ENCODE measurements at regions not wholly inside any gene's neighbourhood (a gene's known extent, or its start where the extent isn't known, plus 50 kb on each side); places are given as distances from the start of the nearest gene placed in this dataset.

GRCh38 chr6:19934996-19935591, 97.9 kb downstream of the ID4 start:
- no peak overlapping the region for H3K4me3 ChIP-seq (ENCODE audit: insufficient read depth, low read depth, low read length)
- H3K4ac ChIP-seq (ENCODE audit: low read depth, low read length): no peak overlapping the region
- no peak for TF ChIP-seq CTCF (conservative IDR thresholded peaks at IDR 0.05; ENCODE audit: low read depth, low read length)
- no peak for TF ChIP-seq SMC3 (IDR thresholded peaks at IDR 0.05; ENCODE audit: low read depth, low read length)
- no peak for TF ChIP-seq NFE2L2 (IDR thresholded peaks at IDR 0.05; ENCODE audit: low read depth, low read length)
- TF ChIP-seq RCOR1 (IDR thresholded peaks at IDR 0.05; ENCODE audit: insufficient replicate concordance, low read length): no peak
- no peak for TF ChIP-seq ELK1 (IDR thresholded peaks at IDR 0.05; ENCODE audit: borderline replicate concordance, low read depth, low read length)
- no peak for TF ChIP-seq MAFK (IDR thresholded peaks at IDR 0.05; ENCODE audit: low read depth, low read length)
- no peak for TF ChIP-seq CHD1 (IDR thresholded peaks at IDR 0.05; ENCODE audit: low read depth, low read length)
- no peak for TF ChIP-seq POLR2A (IDR thresholded peaks at IDR 0.05; ENCODE audit: low read depth, low read length)
- TF ChIP-seq FOS (IDR thresholded peaks at IDR 0.05; ENCODE audit: low read depth, low read length): no peak
- no peak overlapping the region for H3K23ac ChIP-seq (ENCODE audit: low read depth, low read length)
- no peak overlapping the region for H3K4me2 ChIP-seq (ENCODE audit: low read depth, low read length)
- dilution Hi-C loops (cut with HindIII; ENCODE audit: low sequenced_read_pairs, unreplicated experiment): no loop called here
- WGBS, 2 experiments (ENCODE audit: extremely low coverage in 2 of 2, insufficient read length in 1 of 2): no CpG with 5 or more reads among the region's 5 CpGs
- H2BK120ac ChIP-seq (ENCODE audit: low read depth, low read length): no peak overlapping the region
- ATAC-seq (ENCODE audit: low read depth) (no peak), DNase-seq (no peak)
- no peak overlapping the region for H3K9ac ChIP-seq (ENCODE audit: low read depth, low read length)
- in situ Hi-C loops (cut with MboI; ENCODE audit: low sequenced_read_pairs): no loop called here
- H3K18ac ChIP-seq (ENCODE audit: low read depth, low read length): no peak overlapping the region
- no peak overlapping the region for H2BK20ac ChIP-seq (ENCODE audit: low read depth, low read length)
- no peaks in the 10 kb centered on the region for H3K4me1 ChIP-seq (ENCODE audit: control insufficient read depth, insufficient read depth, low read length)
- no peaks in the 10 kb centered on the region for H3K9me1 ChIP-seq (ENCODE audit: insufficient read depth, low read length)
- H4K91ac ChIP-seq (ENCODE audit: insufficient read depth, low read depth, low read length): no peak overlapping the region
- H2AFZ ChIP-seq (replicated peaks; ENCODE audit: low read length, poor library complexity): no peak overlapping the region
- no peak overlapping the region for H2AK5ac ChIP-seq (ENCODE audit: low read depth, low read length)
- POLR2A ChIA-PET (ENCODE audit: unreplicated experiment): no interaction called here
- intact Hi-C loops (cut with micrococcal nuclease): no loop called here
- no peak overlapping the region for H2BK15ac ChIP-seq (ENCODE audit: low read depth, low read length)
- H2BK5ac ChIP-seq (ENCODE audit: low read depth, low read length, poor library complexity, severe bottlenecking): no peak overlapping the region
- H3K36me3 ChIP-seq (ENCODE audit: control insufficient read depth, insufficient read depth, low read length): no peaks in the 10 kb centered on the region
- H4K5ac ChIP-seq (ENCODE audit: low read depth, low read length): no peak overlapping the region
- peaks cover 5% of the 10 kb centered on the region; the same call in 1 of the 2 replicates for H3K9me3 ChIP-seq (ENCODE audit: control insufficient read depth, insufficient read depth, low read length)
- no peak overlapping the region for H2AK9ac ChIP-seq (replicated peaks; ENCODE audit: low read depth, low read length, poor library complexity)
- H3K27me3 ChIP-seq (ENCODE audit: control insufficient read depth, insufficient read depth, low read length): no peaks in the 10 kb centered on the region
- H4K20me1 ChIP-seq (ENCODE audit: insufficient read depth, low read length): no peaks in the 10 kb centered on the region
- no peak overlapping the region for H3K56ac ChIP-seq (ENCODE audit: extremely low read depth, insufficient read depth, low read length)
- BruUV-seq (replicated peaks): no TSS peak
- H3K27ac ChIP-seq (ENCODE audit: insufficient read depth, low read length): no peak overlapping the region
- no peaks in the 10 kb centered on the region for H3K79me1 ChIP-seq (ENCODE audit: low read depth in 1 of 2, low read length in 2 of 2)
- no peak overlapping the region for H4K8ac ChIP-seq (ENCODE audit: low read depth in 2 of 2, low read length in 2 of 2)
- H3K14ac ChIP-seq (replicated peaks; ENCODE audit: low read depth, low read length): no peak overlapping the region
- CTCF ChIA-PET: no interaction called here
